GM12878 (cell line): ENCODE measurements at regions not wholly inside any gene's neighbourhood (a gene's known extent, or its start where the extent isn't known, plus 50 kb on each side); places are given as distances from the start of the nearest gene placed in this dataset.

Experiments
- ATAC-seq: fragments of 200-7000 bp; cut with Tn5 transposase; 3 replicates; pipeline ENCODE4 v1.9.1; 2020; ENCODE audit warnings: mild to moderate bottlenecking, moderate library complexity
- BruUV-seq: library from RNA; stranded (reverse); fragments of 400-500 nt; replicated peaks from 2 replicates; lab custom pipeline; 2021; lab: Mats Ljungman, UMichigan
- CTCF ChIA-PET: fragments of 300-600 bp; sonication (Branson Sonifier 250); formaldehyde crosslinking; extraction: SDS; loops from one replicate; lab custom pipeline; 2021; ENCODE audit warnings: inconsistent platforms; lab: Yijun Ruan, JAX
- POLR2A ChIA-PET: fragments of 350-600 bp; formaldehyde crosslinking; extraction: SDS; loops from one replicate; lab custom pipeline; 2021; ENCODE audit warnings: inconsistent platforms; lab: Charles Lee
- RAD21 ChIA-PET: fragments of 300-600 bp; sonication (Branson Sonifier 250); formaldehyde crosslinking; loops from one replicate; lab custom pipeline; 2023; ENCODE audit warnings: antibody characterized with exemption; ENCODE audit not compliant: unreplicated experiment; lab: Charles Lee
- SMC1A ChIA-PET: fragments of 300-600 bp; sonication (Branson Sonifier 250); formaldehyde crosslinking; loops from one replicate; lab custom pipeline; 2023; ENCODE audit not compliant: unreplicated experiment, uncharacterized antibody; lab: Charles Lee
- DNase-seq: peaks from one replicate; pipeline ENCODE4 v3.0.0-alpha.2; 2011; ENCODE audit warnings: low read depth, low spot score
- FAIRE-seq: peaks from 3 replicates; lab custom pipeline; 2011; peaks lifted over from hg19 to GRCh38; lab: Jason Lieb, UNC
- H2AFZ ChIP-seq: 2 replicates; pipeline ENCODE4 v1.6.0; 2011; ENCODE audit warnings: low read depth, low read length, control low read depth; ENCODE audit not compliant: control insufficient read depth
- H3K27ac ChIP-seq: 2 replicates; pipeline ENCODE4 v1.5.1; 2011; ENCODE audit warnings: control low read depth; ENCODE audit not compliant: control insufficient read depth, insufficient read depth
- H3K27me3 ChIP-seq, 2 experiments: replicated peaks in 1 of 2; 2 replicates each; pipeline versions ENCODE4 v1.6.0 to v1.6.1; 2011; ENCODE audit warnings: low read length in 1 of 2; ENCODE audit not compliant: control insufficient read depth in 2 of 2, insufficient read depth in 2 of 2
- H3K36me3 ChIP-seq, 2 experiments: 2 replicates each; pipeline ENCODE4 v1.5.1; 2011; ENCODE audit warnings: low read length in 1 of 2; ENCODE audit not compliant: control insufficient read depth in 2 of 2, insufficient read depth in 2 of 2
- H3K4me1 ChIP-seq: 2 replicates; pipeline ENCODE4 v1.6.1; 2011; ENCODE audit warnings: mild to moderate bottlenecking, low read length, moderate library complexity, mixed read lengths; ENCODE audit not compliant: control insufficient read depth, insufficient read depth
- H3K4me2 ChIP-seq: 2 replicates; pipeline ENCODE4 v1.6.0; 2011; ENCODE audit warnings: control low read depth; ENCODE audit not compliant: control insufficient read depth, insufficient read depth
- H3K4me3 ChIP-seq: fragments of 200-600 bp; sonication (generic); 2 replicates; pipeline ENCODE4 v1.5.1; 2016
- H3K79me2 ChIP-seq: 2 replicates; pipeline ENCODE4 v1.6.0; 2011; ENCODE audit warnings: low read length; ENCODE audit not compliant: control insufficient read depth, insufficient read depth
- H3K9ac ChIP-seq: 2 replicates; pipeline ENCODE4 v1.8.0; 2011; ENCODE audit warnings: low read length, control low read depth, mixed read lengths; ENCODE audit not compliant: control insufficient read depth, insufficient read depth
- H3K9me3 ChIP-seq: replicated peaks from 3 replicates; pipeline ENCODE4 v1.5.1; 2011; ENCODE audit warnings: mild to moderate bottlenecking, low read length; ENCODE audit not compliant: control insufficient read depth, insufficient read depth
- H4K20me1 ChIP-seq: 2 replicates; pipeline ENCODE4 v1.6.0; 2011; ENCODE audit not compliant: control insufficient read depth, insufficient read depth
- BRCA1 ChIP-seq: IDR thresholded peaks from 2 replicates; pipeline ENCODE4 v1.6.1; 2011; ENCODE audit warnings: low read depth, low read length, improper control_type of control experiment
- CBX3 ChIP-seq: fragments of 200-600 bp; sonication (generic); IDR thresholded peaks from 2 replicates; pipeline ENCODE4 v1.6.1; 2016; ENCODE audit warnings: low read depth, borderline replicate concordance
- CBX5 ChIP-seq: sonication (generic); IDR thresholded peaks from 2 replicates; pipeline ENCODE4 v1.6.1; 2016; ENCODE audit warnings: low read depth, moderate library complexity, mild to moderate bottlenecking, inconsistent platforms
- CHD4 ChIP-seq: fragments of 200-600 bp; sonication (generic); IDR thresholded peaks from 2 replicates; pipeline ENCODE4 v1.6.1; 2016; ENCODE audit warnings: mild to moderate bottlenecking
- EED ChIP-seq: sonication (generic); IDR thresholded peaks from 2 replicates; pipeline ENCODE4 v1.6.1; 2016; ENCODE audit warnings: antibody characterized with exemption, low read depth
- ETV6 ChIP-seq, 2 experiments: fragments of 450-650 bp in 1 of 2; IDR thresholded peaks in 1 of 2; conservative IDR thresholded peaks in 1 of 2; 2 replicates each; pipeline ENCODE4 v1.6.1; 2014; ENCODE audit warnings: antibody characterized with exemption in 1 of 2, borderline replicate concordance in 1 of 2, low read depth in 1 of 2, mild to moderate bottlenecking in 1 of 2, moderate library complexity in 1 of 2
- SREBF2 ChIP-seq: IDR thresholded peaks from 2 replicates; pipeline ENCODE4 v1.6.1; 2012; ENCODE audit warnings: mild to moderate bottlenecking, low read length
- STAT3 ChIP-seq: IDR thresholded peaks from 2 replicates; pipeline ENCODE4 v1.6.1; 2011; ENCODE audit warnings: low read depth, low read length, improper control_type of control experiment
- TCF12 ChIP-seq: IDR thresholded peaks from 2 replicates; pipeline ENCODE4 v1.6.1; 2011; ENCODE audit warnings: low read depth, mild to moderate bottlenecking, low read length
- TCF7 ChIP-seq: IDR thresholded peaks from 2 replicates; pipeline ENCODE4 v1.6.1; 2014; ENCODE audit warnings: antibody characterized with exemption, borderline replicate concordance
- WGBS: methylation state at CpG from one replicate; pipeline ENCODE4 v1.1.6; 2016; ENCODE audit warnings: low lambda C conversion rate; ENCODE audit not compliant: insufficient replicate concordance, insufficient coverage; ENCODE audit errors: missing lambda C conversion rate; 5-methylcytosine and 5-hydroxymethylcytosine counted together
- in situ Hi-C: fragments of 300-500 bp; cut with MboI; formaldehyde crosslinking; loops from 9 replicates; pipeline ENCODE4 v1.14.3; 2018; ENCODE audit warnings: mixed read lengths
- intact Hi-C: fragments of 100-400 bp; cut with micrococcal nuclease; formaldehyde crosslinking; loops from one replicate; pipeline ENCODE4 v1.14.2; 2022; ENCODE audit not compliant: unreplicated experiment
- TF ChIP-seq, protein P1 (sequence below): IDR thresholded peaks from 2 replicates; pipeline ENCODE4 v1.6.1; 2012; ENCODE audit warnings: improper control_type of control experiment, low read depth, low read length; ENCODE audit not compliant: insufficient replicate concordance
- TF ChIP-seq, protein P2 (sequence below): fragments of 450-650 bp; IDR thresholded peaks from 2 replicates; pipeline ENCODE4 v1.6.1; 2017; ENCODE audit warnings: mild to moderate bottlenecking, low read depth, inconsistent platforms; ENCODE audit not compliant: poor library complexity, severe bottlenecking
- TF ChIP-seq, protein P3 (sequence below): IDR thresholded peaks from 2 replicates; pipeline ENCODE4 v1.6.1; 2012; ENCODE audit warnings: mild to moderate bottlenecking, low read depth, low read length

DNA sequence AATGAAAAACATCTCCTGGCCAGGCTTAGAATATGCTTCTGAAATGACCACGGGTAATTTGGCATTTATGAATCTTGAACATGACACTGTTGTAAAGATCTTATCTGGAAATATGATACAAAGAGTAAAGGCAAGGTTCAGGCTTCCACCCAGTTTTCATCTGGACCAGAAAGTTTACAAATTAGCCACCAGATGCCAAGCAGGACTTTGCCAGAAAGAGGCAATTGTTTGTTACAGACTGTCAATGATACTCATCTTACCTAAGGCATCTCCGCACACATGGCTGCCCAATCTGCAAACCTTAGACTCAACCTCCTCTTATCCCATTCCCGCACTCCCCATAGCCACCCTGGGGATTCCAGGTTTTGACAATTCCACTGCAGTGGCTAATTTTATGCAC, 795.3 kb downstream of the TYW1 start (continued):
- TF ChIP-seq, protein P1, sequence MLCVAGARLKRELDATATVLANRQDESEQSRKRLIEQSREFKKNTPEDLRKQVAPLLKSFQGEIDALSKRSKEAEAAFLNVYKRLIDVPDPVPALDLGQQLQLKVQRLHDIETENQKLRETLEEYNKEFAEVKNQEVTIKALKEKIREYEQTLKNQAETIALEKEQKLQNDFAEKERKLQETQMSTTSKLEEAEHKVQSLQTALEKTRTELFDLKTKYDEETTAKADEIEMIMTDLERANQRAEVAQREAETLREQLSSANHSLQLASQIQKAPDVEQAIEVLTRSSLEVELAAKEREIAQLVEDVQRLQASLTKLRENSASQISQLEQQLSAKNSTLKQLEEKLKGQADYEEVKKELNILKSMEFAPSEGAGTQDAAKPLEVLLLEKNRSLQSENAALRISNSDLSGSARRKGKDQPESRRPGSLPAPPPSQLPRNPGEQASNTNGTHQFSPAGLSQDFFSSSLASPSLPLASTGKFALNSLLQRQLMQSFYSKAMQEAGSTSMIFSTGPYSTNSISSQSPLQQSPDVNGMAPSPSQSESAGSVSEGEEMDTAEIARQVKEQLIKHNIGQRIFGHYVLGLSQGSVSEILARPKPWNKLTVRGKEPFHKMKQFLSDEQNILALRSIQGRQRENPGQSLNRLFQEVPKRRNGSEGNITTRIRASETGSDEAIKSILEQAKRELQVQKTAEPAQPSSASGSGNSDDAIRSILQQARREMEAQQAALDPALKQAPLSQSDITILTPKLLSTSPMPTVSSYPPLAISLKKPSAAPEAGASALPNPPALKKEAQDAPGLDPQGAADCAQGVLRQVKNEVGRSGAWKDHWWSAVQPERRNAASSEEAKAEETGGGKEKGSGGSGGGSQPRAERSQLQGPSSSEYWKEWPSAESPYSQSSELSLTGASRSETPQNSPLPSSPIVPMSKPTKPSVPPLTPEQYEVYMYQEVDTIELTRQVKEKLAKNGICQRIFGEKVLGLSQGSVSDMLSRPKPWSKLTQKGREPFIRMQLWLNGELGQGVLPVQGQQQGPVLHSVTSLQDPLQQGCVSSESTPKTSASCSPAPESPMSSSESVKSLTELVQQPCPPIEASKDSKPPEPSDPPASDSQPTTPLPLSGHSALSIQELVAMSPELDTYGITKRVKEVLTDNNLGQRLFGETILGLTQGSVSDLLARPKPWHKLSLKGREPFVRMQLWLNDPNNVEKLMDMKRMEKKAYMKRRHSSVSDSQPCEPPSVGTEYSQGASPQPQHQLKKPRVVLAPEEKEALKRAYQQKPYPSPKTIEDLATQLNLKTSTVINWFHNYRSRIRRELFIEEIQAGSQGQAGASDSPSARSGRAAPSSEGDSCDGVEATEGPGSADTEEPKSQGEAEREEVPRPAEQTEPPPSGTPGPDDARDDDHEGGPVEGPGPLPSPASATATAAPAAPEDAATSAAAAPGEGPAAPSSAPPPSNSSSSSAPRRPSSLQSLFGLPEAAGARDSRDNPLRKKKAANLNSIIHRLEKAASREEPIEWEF: no peak
- no peak for TF ChIP-seq CBX3
- no peak for TF ChIP-seq CHD4
- TF ChIP-seq, protein P2, sequence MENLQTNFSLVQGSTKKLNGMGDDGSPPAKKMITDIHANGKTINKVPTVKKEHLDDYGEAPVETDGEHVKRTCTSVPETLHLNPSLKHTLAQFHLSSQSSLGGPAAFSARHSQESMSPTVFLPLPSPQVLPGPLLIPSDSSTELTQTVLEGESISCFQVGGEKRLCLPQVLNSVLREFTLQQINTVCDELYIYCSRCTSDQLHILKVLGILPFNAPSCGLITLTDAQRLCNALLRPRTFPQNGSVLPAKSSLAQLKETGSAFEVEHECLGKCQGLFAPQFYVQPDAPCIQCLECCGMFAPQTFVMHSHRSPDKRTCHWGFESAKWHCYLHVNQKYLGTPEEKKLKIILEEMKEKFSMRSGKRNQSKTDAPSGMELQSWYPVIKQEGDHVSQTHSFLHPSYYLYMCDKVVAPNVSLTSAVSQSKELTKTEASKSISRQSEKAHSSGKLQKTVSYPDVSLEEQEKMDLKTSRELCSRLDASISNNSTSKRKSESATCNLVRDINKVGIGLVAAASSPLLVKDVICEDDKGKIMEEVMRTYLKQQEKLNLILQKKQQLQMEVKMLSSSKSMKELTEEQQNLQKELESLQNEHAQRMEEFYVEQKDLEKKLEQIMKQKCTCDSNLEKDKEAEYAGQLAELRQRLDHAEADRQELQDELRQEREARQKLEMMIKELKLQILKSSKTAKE: no peak
- TF ChIP-seq BRCA1: no peak

DNA sequence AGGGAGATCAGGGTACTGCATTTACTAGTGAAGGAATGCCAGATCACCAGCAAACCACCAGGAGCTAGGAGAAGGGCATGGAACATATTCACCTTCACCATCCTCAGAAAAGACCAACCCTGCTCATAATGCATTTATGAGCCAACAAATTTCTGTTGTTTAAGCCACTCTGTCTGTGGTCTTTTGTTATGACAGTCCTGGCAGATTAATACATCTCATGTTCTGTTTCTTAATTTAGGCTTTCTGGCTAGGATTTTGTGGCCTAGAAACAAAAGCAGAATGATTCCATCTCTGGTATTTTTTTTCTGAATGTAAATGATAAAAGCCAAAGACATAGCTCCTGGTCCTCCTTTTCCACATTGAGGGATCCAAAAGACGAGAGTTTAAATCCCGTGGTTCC, 797.9 kb downstream of the TYW1 start:
- SMC1A ChIA-PET: no interaction called here
- ATAC-seq (no peak), FAIRE-seq (no peak), DNase-seq (no peak)
- no peaks in the 10 kb centered on the region for H3K27me3 ChIP-seq
- no peak overlapping the region for H3K4me2 ChIP-seq
- H3K79me2 ChIP-seq: no peaks in the 10 kb centered on the region
- no peak overlapping the region for H2AFZ ChIP-seq
- H3K4me1 ChIP-seq: no peaks in the 10 kb centered on the region
- BruUV-seq: no TSS peak
- H3K9me3 ChIP-seq: no peaks in the 10 kb centered on the region
- no peak overlapping the region for H3K4me3 ChIP-seq
- RAD21 ChIA-PET: no interaction called here
- no peaks in the 10 kb centered on the region for H4K20me1 ChIP-seq
- POLR2A ChIA-PET: no interaction called here
- no peaks in the 10 kb centered on the region for H3K36me3 ChIP-seq
- intact Hi-C loops (no loop called here), in situ Hi-C loops (no loop called here)
- CTCF ChIA-PET: no interaction called here
- H3K9ac ChIP-seq: no peak overlapping the region
- no peak overlapping the region for H3K27ac ChIP-seq
- WGBS: 0% methylated on average over 2 of the region's 2 CpGs
- TF ChIP-seq TCF7 (no peak), EED (no peak), TCF12 (no peak), CBX5 (no peak), SREBF2 (no peak), STAT3 (no peak), ETV6 (conservative IDR thresholded peaks at IDR 0.05 in 1 of 2, IDR thresholded peaks at IDR 0.05 in 1 of 2; ENCODE audit: borderline replicate concordance in 1 of 2, low read depth in 1 of 2) (no peak)
- TF ChIP-seq, protein P3, sequence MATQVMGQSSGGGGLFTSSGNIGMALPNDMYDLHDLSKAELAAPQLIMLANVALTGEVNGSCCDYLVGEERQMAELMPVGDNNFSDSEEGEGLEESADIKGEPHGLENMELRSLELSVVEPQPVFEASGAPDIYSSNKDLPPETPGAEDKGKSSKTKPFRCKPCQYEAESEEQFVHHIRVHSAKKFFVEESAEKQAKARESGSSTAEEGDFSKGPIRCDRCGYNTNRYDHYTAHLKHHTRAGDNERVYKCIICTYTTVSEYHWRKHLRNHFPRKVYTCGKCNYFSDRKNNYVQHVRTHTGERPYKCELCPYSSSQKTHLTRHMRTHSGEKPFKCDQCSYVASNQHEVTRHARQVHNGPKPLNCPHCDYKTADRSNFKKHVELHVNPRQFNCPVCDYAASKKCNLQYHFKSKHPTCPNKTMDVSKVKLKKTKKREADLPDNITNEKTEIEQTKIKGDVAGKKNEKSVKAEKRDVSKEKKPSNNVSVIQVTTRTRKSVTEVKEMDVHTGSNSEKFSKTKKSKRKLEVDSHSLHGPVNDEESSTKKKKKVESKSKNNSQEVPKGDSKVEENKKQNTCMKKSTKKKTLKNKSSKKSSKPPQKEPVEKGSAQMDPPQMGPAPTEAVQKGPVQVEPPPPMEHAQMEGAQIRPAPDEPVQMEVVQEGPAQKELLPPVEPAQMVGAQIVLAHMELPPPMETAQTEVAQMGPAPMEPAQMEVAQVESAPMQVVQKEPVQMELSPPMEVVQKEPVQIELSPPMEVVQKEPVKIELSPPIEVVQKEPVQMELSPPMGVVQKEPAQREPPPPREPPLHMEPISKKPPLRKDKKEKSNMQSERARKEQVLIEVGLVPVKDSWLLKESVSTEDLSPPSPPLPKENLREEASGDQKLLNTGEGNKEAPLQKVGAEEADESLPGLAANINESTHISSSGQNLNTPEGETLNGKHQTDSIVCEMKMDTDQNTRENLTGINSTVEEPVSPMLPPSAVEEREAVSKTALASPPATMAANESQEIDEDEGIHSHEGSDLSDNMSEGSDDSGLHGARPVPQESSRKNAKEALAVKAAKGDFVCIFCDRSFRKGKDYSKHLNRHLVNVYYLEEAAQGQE: no peak
